ENCODE measurements at regions not wholly inside any gene's neighbourhood (a gene's known extent, or its start where the extent isn't known, plus 50 kb on each side); places are given as distances from the start of the nearest gene placed in this dataset.

GRCh38 chr6:14642842-14643241 is 525.3 kb downstream of the CD83 start:
- H3K36me3 ChIP-seq, result no peaks in the 10 kb centered on the region
- in situ Hi-C loops (cut with MboI; ENCODE audit: low sequenced_read_pairs in 4 of 4), result no loop called here
- TF ChIP-seq, protein P1, sequence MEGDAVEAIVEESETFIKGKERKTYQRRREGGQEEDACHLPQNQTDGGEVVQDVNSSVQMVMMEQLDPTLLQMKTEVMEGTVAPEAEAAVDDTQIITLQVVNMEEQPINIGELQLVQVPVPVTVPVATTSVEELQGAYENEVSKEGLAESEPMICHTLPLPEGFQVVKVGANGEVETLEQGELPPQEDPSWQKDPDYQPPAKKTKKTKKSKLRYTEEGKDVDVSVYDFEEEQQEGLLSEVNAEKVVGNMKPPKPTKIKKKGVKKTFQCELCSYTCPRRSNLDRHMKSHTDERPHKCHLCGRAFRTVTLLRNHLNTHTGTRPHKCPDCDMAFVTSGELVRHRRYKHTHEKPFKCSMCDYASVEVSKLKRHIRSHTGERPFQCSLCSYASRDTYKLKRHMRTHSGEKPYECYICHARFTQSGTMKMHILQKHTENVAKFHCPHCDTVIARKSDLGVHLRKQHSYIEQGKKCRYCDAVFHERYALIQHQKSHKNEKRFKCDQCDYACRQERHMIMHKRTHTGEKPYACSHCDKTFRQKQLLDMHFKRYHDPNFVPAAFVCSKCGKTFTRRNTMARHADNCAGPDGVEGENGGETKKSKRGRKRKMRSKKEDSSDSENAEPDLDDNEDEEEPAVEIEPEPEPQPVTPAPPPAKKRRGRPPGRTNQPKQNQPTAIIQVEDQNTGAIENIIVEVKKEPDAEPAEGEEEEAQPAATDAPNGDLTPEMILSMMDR (IDR thresholded peaks at IDR 0.05 in 4 of 5, conservative IDR thresholded peaks at IDR 0.05 in 1 of 5), result no peak
- no peak for TF ChIP-seq POLR2A (IDR thresholded peaks at IDR 0.05)
- H3K9me3 ChIP-seq, result no peaks in the 10 kb centered on the region
- no peak for ATAC-seq
- no peak for DNase-seq
- peaks cover 45 to 46% of the 10 kb centered on the region in 2 donors for H3K4me1 ChIP-seq
- H3K27me3 ChIP-seq, result no peaks in the 10 kb centered on the region
- no peak overlapping the region for H3K4me3 ChIP-seq
- intact Hi-C loops (cut with DNase I; ENCODE audit: low total_unique reads), result no loop called here
- no peak overlapping the region for H3K27ac ChIP-seq

- in situ Hi-C loops (cut with MboI; ENCODE audit: low sequenced_read_pairs in 4 of 4) (no loop called here), intact Hi-C loops (cut with DNase I; ENCODE audit: low total_unique reads) (no loop called here)
- Histone ChIP-seq H3K9me3 (no peaks in the 10 kb centered on the region), H3K27ac (no peak overlapping the region), H3K27me3 (no peaks in the 10 kb centered on the region), H3K4me3 (no peak overlapping the region), H3K4me1 (peaks cover 31% of the 10 kb centered on the region in 2 donors), H3K36me3 (no peaks in the 10 kb centered on the region)
- ATAC-seq (no peak), DNase-seq (no peak)
- TF ChIP-seq, protein P1 (IDR thresholded peaks at IDR 0.05 in 4 of 5, conservative IDR thresholded peaks at IDR 0.05 in 1 of 5), result no peak
Observed at GRCh38 chr6:14644381-14644780, 526.8 kb downstream of the CD83 start.

- intact Hi-C loops (cut with DNase I; ENCODE audit: low total_unique reads) (no loop called here), in situ Hi-C loops (cut with MboI; ENCODE audit: low sequenced_read_pairs in 4 of 4) (no loop called here)
- Histone ChIP-seq H3K27me3 (no peaks in the 10 kb centered on the region), H3K4me3 (no peak overlapping the region), H3K27ac (no peak overlapping the region), H3K36me3 (no peaks in the 10 kb centered on the region), H3K9me3 (no peaks in the 10 kb centered on the region), H3K4me1 (peaks cover 23% of the 10 kb centered on the region in 2 donors)
- ATAC-seq (no peak), DNase-seq (no peak)
- no peak for TF ChIP-seq POLR2A (IDR thresholded peaks at IDR 0.05)
- TF ChIP-seq, protein P1 (IDR thresholded peaks at IDR 0.05 in 4 of 5, conservative IDR thresholded peaks at IDR 0.05 in 1 of 5), result no peak
Observed at GRCh38 chr6:14645221-14645620, 527.6 kb downstream of the CD83 start.

GRCh38 chr6:14645841-14646240 is 528.3 kb downstream of the CD83 start:
- no peak overlapping the region for H3K4me3 ChIP-seq
- no peaks in the 10 kb centered on the region for H3K27me3 ChIP-seq
- DNase-seq (no peak), ATAC-seq (no peak)
- H3K36me3 ChIP-seq, result no peaks in the 10 kb centered on the region
- intact Hi-C loops (cut with DNase I; ENCODE audit: low total_unique reads) (no loop called here), in situ Hi-C loops (cut with MboI; ENCODE audit: low sequenced_read_pairs in 4 of 4) (no loop called here)
- TF ChIP-seq POLR2A (IDR thresholded peaks at IDR 0.05), result no peak
- TF ChIP-seq, protein P1 (IDR thresholded peaks at IDR 0.05 in 4 of 5, conservative IDR thresholded peaks at IDR 0.05 in 1 of 5), result no peak
- no peak overlapping the region for H3K27ac ChIP-seq
- peaks cover 16 to 17% of the 10 kb centered on the region in 2 donors for H3K4me1 ChIP-seq
- no peaks in the 10 kb centered on the region for H3K9me3 ChIP-seq

GRCh38 chr6:14646371-14646770 is 528.8 kb downstream of the CD83 start:
- intact Hi-C loops (cut with DNase I; ENCODE audit: low total_unique reads), result no loop called here
- no peak for ATAC-seq
- in situ Hi-C loops (cut with MboI; ENCODE audit: low sequenced_read_pairs in 4 of 4), result no loop called here

More at GRCh38 chr6:14646371-14646770, 528.8 kb downstream of the CD83 start:
- no peaks in the 10 kb centered on the region for H3K27me3 ChIP-seq
- no peak for TF ChIP-seq POLR2A (IDR thresholded peaks at IDR 0.05)
- TF ChIP-seq, protein P1 (IDR thresholded peaks at IDR 0.05 in 4 of 5, conservative IDR thresholded peaks at IDR 0.05 in 1 of 5), result no peak
- peaks cover 11% of the 10 kb centered on the region in 2 donors for H3K4me1 ChIP-seq
- no peaks in the 10 kb centered on the region for H3K9me3 ChIP-seq
- H3K4me3 ChIP-seq, result no peak overlapping the region
- DNase-seq, result no peak
- H3K36me3 ChIP-seq, result no peaks in the 10 kb centered on the region
- no peak overlapping the region for H3K27ac ChIP-seq
